Prostate gland (tissue), 2 donors: ENCODE measurements at regions not wholly inside any gene's neighbourhood (a gene's known extent, or its start where the extent isn't known, plus 50 kb on each side); places are given as distances from the start of the nearest gene placed in this dataset.

ENCODE experiments used
- DNase-seq: peaks from one replicate; pipeline ENCODE4 v3.0.0-alpha.2; 2019; ENCODE audit warnings: low spot score
- H3K27ac ChIP-seq, 2 donors: fragments of 200-600 bp; sonication (generic); 2 replicates each; pipeline ENCODE4 v1.5.1; 2017 to 2019
- H3K27me3 ChIP-seq: fragments of 200-600 bp; sonication (generic); replicated peaks from 2 replicates; pipeline ENCODE4 v1.5.1; 2019; ENCODE audit not compliant: insufficient read depth
- H3K36me3 ChIP-seq, 2 donors: fragments of 200-600 bp; sonication (generic); 1 replicate in 1 of 2; 2 replicates in 1 of 2; pipeline versions ENCODE4 v1.5.1 to v1.8.1; 2017 to 2019
- H3K4me1 ChIP-seq: fragments of 200-600 bp; sonication (generic); replicated peaks from 2 replicates; pipeline ENCODE4 v1.5.1; 2019
- H3K4me3 ChIP-seq, 2 donors: fragments of 200-600 bp; sonication (generic); 2 replicates each; pipeline ENCODE4 v1.5.1; 2017 to 2019
- H3K9me3 ChIP-seq: fragments of 200-600 bp; sonication (generic); 2 replicates; pipeline ENCODE4 v1.5.1; 2017
- POLR2A ChIP-seq: fragments of 450-650 bp; IDR thresholded peaks from one replicate; pipeline ENCODE4 v1.6.1; 2016; ENCODE audit warnings: antibody characterized with exemption, mild to moderate bottlenecking
- POLR2AphosphoS5 ChIP-seq: sonication (generic); formaldehyde crosslinking; IDR thresholded peaks from one replicate; pipeline ENCODE4 v1.6.1; 2017; ENCODE audit warnings: antibody characterized with exemption
- WGBS: methylation state at CpG from one replicate; pipeline ENCODE4 v1.1.5; 2018; 5-methylcytosine and 5-hydroxymethylcytosine counted together
- intact Hi-C: fragments of 100-400 bp; cut with DNase I; formaldehyde crosslinking; loops from one replicate; pipeline ENCODE4 v1.14.2; 2022
- TF ChIP-seq, protein P1 (sequence below), 4 experiments: fragments of 200-600 bp in 2 of 4; fragments of 450-650 bp in 2 of 4; sonication (generic) in 2 of 4; IDR thresholded peaks; 1 replicate in 3 of 4; 2 replicates in 1 of 4; pipeline ENCODE4 v1.5.1; 2016 to 2019; ENCODE audit warnings: antibody characterized with exemption in 4 of 4, mild to moderate bottlenecking in 2 of 4, moderate library complexity in 2 of 4

DNA sequence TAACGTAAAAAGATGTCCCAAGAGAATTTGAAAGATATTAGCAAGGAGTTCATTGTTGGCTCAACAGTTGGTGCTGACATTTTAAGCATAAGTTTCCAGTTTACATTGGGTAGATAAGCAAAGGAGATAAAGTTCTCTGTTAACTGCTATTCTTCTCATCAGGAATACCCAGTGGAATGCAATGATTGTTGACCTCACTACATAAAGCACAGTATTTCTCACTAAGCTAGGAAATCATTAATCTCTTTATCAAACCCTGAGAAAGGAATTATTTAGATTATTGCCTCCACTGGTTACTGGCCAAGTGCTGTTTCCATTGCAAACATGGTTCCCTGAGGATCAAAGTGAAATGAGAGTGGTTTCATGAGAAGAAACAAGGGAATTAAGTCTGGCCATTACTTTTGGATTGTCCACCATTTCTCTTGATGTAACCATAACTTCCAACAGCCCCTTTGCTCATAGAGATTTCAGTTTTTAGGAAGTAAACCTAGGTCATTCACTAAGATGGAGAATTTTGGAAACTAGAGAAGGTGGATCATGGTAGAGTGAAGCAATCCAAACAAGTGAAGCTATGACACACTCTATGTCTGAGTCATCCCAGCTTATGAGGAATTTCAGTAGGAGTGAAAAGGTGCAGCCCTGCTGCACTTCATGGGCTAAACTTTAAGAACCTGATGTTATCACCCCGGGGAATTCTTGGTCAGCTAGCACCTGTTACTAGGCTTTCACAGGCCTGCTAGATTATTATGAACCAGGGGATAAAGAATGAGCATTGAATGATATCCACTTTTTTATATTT lies 163.4 kb downstream of the AREG start:
- no peaks in the 10 kb centered on the region for H3K4me1 ChIP-seq
- intact Hi-C loops = no loop called here
- H3K4me3 ChIP-seq = no peak overlapping the region
- 73% methylated on average over 2 of the region's 2 CpGs for WGBS
- H3K27ac ChIP-seq = no peak overlapping the region
- no peaks in the 10 kb centered on the region for H3K27me3 ChIP-seq
- TF ChIP-seq, protein P1, sequence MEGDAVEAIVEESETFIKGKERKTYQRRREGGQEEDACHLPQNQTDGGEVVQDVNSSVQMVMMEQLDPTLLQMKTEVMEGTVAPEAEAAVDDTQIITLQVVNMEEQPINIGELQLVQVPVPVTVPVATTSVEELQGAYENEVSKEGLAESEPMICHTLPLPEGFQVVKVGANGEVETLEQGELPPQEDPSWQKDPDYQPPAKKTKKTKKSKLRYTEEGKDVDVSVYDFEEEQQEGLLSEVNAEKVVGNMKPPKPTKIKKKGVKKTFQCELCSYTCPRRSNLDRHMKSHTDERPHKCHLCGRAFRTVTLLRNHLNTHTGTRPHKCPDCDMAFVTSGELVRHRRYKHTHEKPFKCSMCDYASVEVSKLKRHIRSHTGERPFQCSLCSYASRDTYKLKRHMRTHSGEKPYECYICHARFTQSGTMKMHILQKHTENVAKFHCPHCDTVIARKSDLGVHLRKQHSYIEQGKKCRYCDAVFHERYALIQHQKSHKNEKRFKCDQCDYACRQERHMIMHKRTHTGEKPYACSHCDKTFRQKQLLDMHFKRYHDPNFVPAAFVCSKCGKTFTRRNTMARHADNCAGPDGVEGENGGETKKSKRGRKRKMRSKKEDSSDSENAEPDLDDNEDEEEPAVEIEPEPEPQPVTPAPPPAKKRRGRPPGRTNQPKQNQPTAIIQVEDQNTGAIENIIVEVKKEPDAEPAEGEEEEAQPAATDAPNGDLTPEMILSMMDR (IDR thresholded peaks at IDR 0.05) = no peak
- no peak for TF ChIP-seq POLR2A
- no peak for TF ChIP-seq POLR2AphosphoS5
- DNase-seq = no peak
- no peaks in the 10 kb centered on the region for H3K9me3 ChIP-seq
- H3K36me3 ChIP-seq = no peaks in the 10 kb centered on the region

DNA sequence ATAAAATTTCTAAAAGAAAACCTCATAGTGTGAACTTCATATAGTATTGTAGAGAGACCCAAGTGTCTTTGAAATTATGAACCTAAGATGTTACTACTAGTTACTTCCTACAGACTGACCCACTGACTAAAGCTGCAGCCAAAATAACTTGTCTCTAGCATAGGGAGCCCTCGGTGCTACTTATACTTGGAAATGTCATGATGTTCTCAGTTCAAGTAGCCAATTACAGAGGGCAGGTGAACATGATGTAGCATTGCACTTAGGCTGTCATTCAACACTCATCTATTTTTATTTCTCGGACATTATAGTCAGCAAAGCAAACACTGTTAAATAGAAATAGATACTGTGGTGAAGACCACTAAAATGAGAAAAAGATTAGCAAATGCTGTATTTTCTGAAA lies 165.6 kb downstream of the AREG start:
- DNase-seq = no peak
- TF ChIP-seq POLR2A = no peak
- TF ChIP-seq POLR2AphosphoS5 = no peak
- TF ChIP-seq, protein P1 (IDR thresholded peaks at IDR 0.05) = no peak
- 55% methylated on average over 2 of the region's 2 CpGs for WGBS
- no peaks in the 10 kb centered on the region for H3K36me3 ChIP-seq
- H3K27ac ChIP-seq = no peak overlapping the region
- intact Hi-C loops = no loop called here
- no peaks in the 10 kb centered on the region for H3K27me3 ChIP-seq
- no peak overlapping the region for H3K4me3 ChIP-seq
- H3K4me1 ChIP-seq = no peaks in the 10 kb centered on the region
- H3K9me3 ChIP-seq = no peaks in the 10 kb centered on the region

DNA sequence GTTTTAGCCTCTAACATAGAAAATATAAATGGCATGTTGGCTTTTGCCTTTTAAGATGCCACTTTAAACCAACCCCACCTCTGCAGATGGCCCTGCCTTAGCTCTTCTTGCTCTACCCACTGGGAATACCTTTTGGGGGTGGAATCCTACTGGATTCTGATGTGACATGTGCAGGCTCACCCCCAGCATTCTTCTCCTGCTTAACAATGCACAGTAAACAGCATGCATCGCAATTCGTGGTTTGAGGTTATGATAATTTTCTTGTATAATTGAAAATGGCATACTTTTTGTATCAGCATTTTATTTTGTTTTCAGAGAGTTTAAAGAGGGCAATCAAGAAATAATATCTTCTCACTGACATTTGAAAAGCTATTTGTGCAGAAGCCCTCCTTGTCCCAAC lies 167.9 kb downstream of the AREG start:
- H3K4me3 ChIP-seq = no peak overlapping the region
- no peaks in the 10 kb centered on the region for H3K27me3 ChIP-seq
- no peaks in the 10 kb centered on the region for H3K9me3 ChIP-seq
- no peak for DNase-seq
- H3K27ac ChIP-seq = no peak overlapping the region
- 68% methylated on average over 2 of the region's 2 CpGs for WGBS
- no peaks in the 10 kb centered on the region for H3K4me1 ChIP-seq
- TF ChIP-seq POLR2AphosphoS5 (no peak), POLR2A (no peak)
- TF ChIP-seq, protein P1 (IDR thresholded peaks at IDR 0.05) = no peak
- H3K36me3 ChIP-seq = no peaks in the 10 kb centered on the region
- intact Hi-C loops = no loop called here

DNA sequence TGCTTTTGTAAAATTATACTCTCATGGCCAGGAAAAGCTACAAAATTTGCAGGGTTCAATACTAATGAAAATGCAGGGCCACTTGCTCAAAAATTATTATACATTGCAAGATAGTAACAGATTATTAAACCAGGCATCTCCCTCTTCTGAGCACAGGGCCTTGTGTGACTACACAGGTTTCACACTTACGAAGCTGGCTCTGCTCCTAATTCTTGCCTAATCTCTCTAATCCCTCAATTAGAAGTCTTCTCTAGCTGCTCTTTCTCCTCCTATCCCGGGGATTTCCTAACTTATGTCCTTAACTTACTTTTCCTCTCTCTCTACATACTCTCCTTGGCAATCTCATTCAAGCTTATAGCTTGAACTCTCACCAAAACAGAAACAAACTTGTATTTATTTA lies 168.3 kb downstream of the AREG start:
- no peaks in the 10 kb centered on the region for H3K4me1 ChIP-seq
- H3K27me3 ChIP-seq = no peaks in the 10 kb centered on the region
- no peaks in the 10 kb centered on the region for H3K9me3 ChIP-seq
- no peak for DNase-seq
- no peak overlapping the region for H3K27ac ChIP-seq
- WGBS = 82% methylated on average over 2 of the region's 2 CpGs
- intact Hi-C loops = no loop called here
- TF ChIP-seq, protein P1 (IDR thresholded peaks at IDR 0.05) = no peak
- TF ChIP-seq POLR2AphosphoS5 (no peak), POLR2A (no peak)
- no peaks in the 10 kb centered on the region for H3K36me3 ChIP-seq
- H3K4me3 ChIP-seq = no peak overlapping the region

DNA sequence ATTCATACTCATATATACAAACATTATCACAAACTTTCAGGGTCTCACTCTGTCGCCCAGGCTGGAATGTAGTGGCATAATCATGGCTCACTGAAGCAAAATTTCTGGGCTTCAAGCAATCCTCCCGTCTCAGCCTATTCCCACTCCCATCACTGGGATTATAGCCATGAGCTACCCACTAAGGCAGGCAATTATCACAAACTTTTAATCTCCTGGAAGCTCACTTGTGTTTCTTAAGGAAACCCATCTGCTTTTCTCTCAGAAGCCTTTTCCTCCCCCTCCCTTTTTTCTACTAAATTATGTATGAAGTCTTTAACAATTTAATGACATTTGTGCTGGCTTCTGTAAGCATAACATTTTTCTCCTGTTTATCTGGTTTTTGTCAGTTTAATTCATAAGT lies 170.5 kb downstream of the AREG start:
- intact Hi-C loops = no loop called here
- 73% methylated on average over 2 of the region's 2 CpGs for WGBS
- Histone ChIP-seq H3K36me3 (no peaks in the 10 kb centered on the region), H3K9me3 (no peaks in the 10 kb centered on the region), H3K27me3 (no peaks in the 10 kb centered on the region), H3K4me3 (no peak overlapping the region), H3K27ac (no peak overlapping the region), H3K4me1 (no peaks in the 10 kb centered on the region)
- DNase-seq = no peak
- TF ChIP-seq POLR2A (no peak), POLR2AphosphoS5 (no peak)
- TF ChIP-seq, protein P1 (IDR thresholded peaks at IDR 0.05) = no peak
